ENCODE measurements at regions not wholly inside any gene's neighbourhood (a gene's known extent, or its start where the extent isn't known, plus 50 kb on each side); places are given as distances from the start of the nearest gene placed in this dataset.

DNA sequence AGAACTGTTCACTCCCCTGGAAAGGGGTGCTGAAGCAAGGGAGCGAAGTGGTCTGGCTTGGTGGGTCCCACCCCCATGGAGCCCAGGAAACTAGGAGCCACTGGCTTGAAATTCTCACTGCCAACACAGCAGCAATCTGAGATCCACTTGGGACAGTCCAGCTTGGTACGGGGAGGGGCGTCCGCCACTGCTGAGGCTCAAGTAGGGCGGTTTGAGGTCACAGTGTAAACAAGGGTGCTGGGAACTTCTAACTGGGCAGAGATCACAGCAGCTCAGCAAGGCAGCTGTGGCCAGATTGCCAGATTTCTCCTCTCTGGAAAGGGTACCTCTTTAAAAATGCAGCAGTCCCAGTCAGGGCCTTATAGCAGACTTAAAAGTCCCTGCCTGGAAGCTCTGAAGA lies 53.9 kb upstream of the GALNTL6 start:
- no peaks in the 10 kb centered on the region for H3K9me3 ChIP-seq
- H3K27me3 ChIP-seq, result no peaks in the 10 kb centered on the region
- no peak overlapping the region for H3K27ac ChIP-seq
- no peak for TF ChIP-seq POLR2A (IDR thresholded peaks at IDR 0.05)
- TF ChIP-seq, protein P1, sequence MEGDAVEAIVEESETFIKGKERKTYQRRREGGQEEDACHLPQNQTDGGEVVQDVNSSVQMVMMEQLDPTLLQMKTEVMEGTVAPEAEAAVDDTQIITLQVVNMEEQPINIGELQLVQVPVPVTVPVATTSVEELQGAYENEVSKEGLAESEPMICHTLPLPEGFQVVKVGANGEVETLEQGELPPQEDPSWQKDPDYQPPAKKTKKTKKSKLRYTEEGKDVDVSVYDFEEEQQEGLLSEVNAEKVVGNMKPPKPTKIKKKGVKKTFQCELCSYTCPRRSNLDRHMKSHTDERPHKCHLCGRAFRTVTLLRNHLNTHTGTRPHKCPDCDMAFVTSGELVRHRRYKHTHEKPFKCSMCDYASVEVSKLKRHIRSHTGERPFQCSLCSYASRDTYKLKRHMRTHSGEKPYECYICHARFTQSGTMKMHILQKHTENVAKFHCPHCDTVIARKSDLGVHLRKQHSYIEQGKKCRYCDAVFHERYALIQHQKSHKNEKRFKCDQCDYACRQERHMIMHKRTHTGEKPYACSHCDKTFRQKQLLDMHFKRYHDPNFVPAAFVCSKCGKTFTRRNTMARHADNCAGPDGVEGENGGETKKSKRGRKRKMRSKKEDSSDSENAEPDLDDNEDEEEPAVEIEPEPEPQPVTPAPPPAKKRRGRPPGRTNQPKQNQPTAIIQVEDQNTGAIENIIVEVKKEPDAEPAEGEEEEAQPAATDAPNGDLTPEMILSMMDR (IDR thresholded peaks at IDR 0.05), result no peak
- intact Hi-C loops (cut with DNase I; ENCODE audit: low total_unique reads), result no loop called here
- no peaks in the 10 kb centered on the region for H3K36me3 ChIP-seq (ENCODE audit: low read depth, missing control alignments)
- no peak overlapping the region for H3K4me3 ChIP-seq
- H3K4me1 ChIP-seq, result no peaks in the 10 kb centered on the region
- WGBS, 2 donors, result 91 to 98% methylated on average over 5 of the region's 5 CpGs
- DNase-seq, result no peak

DNA sequence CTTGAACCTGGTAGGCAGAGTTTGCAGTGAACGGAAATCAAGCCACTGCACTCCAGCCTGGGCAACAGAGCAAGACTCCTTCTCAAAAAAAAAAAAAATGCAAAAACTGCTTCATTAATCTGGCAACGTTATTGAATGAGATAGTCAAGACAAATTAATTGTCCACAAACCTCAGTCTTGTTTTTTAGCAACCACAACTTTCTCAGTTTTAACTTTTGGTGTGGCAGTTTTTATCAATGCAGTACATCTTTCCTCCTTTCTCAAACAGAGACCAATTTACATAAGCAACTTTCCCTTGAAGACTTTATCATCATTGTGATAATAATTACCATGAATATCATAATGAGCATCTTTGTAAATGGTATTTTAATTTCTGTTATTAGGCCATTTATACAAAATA lies 61.7 kb upstream of the GALNTL6 start:
- Histone ChIP-seq H3K4me1 (no peaks in the 10 kb centered on the region), H3K4me3 (no peak overlapping the region), H3K36me3 (ENCODE audit: low read depth, missing control alignments) (no peaks in the 10 kb centered on the region), H3K27me3 (no peaks in the 10 kb centered on the region), H3K27ac (no peak overlapping the region), H3K9me3 (no peaks in the 10 kb centered on the region)
- 57 to 80% methylated on average over 2 of the region's 2 CpGs for WGBS, 2 donors
- intact Hi-C loops (cut with DNase I; ENCODE audit: low total_unique reads), result no loop called here
- TF ChIP-seq, protein P1 (IDR thresholded peaks at IDR 0.05), result no peak
- DNase-seq, result no peak

DNA sequence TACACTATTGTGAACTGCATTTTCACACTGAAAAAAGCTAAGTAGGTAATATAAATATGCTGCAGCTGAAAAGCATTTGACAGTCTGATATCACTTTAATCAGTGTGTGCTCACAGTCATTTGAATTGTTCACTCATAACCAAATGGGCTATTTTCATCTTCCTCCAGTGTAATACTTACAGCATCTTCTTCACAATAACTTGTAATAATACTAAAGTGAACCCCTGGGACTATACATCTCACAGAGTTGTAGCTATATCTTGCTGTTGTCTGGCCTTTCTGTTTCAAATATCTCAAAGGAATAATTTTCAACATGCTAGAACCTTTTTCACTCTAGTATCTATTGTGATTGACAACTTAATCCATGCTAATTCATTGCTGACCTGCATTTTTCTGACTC lies 66.8 kb upstream of the GALNTL6 start:
- Histone ChIP-seq H3K9me3 (no peaks in the 10 kb centered on the region), H3K4me3 (no peak overlapping the region), H3K4me1 (no peaks in the 10 kb centered on the region), H3K27ac (no peak overlapping the region), H3K36me3 (ENCODE audit: low read depth, missing control alignments) (no peaks in the 10 kb centered on the region), H3K27me3 (no peaks in the 10 kb centered on the region)
- intact Hi-C loops (cut with DNase I; ENCODE audit: low total_unique reads), result no loop called here
- TF ChIP-seq, protein P1 (IDR thresholded peaks at IDR 0.05), result no peak
- DNase-seq, result no peak

DNA sequence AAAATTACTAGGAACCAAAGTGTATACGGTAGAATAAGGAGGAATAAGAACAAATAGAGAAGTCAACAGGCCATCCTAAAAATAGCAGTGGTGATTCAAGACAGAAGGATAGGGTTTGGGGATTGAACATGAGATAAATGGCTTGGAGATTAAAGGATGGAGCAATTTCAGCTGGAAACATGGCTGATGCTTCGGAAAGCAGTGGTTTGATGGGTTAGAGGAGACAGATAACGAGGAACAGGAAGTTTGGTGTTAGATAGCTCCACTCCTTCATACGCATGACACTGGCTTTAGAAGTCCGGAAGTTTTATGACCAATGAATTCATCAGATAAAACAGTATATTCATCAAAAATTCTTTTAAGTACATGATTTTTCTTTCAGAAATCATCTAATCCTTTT lies 70.8 kb upstream of the GALNTL6 start:
- WGBS, 2 donors, result 63 to 75% methylated on average over 5 of the region's 5 CpGs
- TF ChIP-seq, protein P1 (IDR thresholded peaks at IDR 0.05), result no peak

DNA sequence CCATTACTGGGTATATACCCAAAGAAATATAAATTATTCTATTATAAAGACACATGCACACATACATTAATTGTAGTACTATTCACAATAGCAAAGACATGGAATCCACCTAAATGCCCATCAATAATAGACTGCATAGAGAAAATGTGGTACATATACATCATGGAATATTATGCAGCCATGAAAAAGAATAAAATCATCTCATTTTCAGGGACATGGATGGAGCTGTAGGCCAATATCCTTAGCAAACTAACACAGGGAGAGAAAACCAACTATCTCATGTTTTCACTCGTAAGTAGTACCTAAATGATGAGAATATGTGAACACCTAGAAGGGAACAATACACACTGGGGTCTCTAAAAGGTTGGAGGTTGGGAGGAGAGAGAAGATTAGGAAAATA lies 86.0 kb upstream of the GALNTL6 start:
- intact Hi-C loops (cut with DNase I; ENCODE audit: low total_unique reads), result no loop called here
- DNase-seq, result no peak
- WGBS, 2 donors, result 89 to 93% methylated on average over 1 of the region's 1 CpG
- Histone ChIP-seq H3K4me3 (no peak overlapping the region), H3K27ac (no peak overlapping the region), H3K9me3 (no peaks in the 10 kb centered on the region), H3K4me1 (no peaks in the 10 kb centered on the region), H3K36me3 (ENCODE audit: low read depth, missing control alignments) (no peaks in the 10 kb centered on the region), H3K27me3 (no peaks in the 10 kb centered on the region)
- TF ChIP-seq, protein P1 (IDR thresholded peaks at IDR 0.05), result no peak
- no peak for TF ChIP-seq POLR2A (IDR thresholded peaks at IDR 0.05)

More for the DNA sequence above, 70.8 kb upstream of the GALNTL6 start:
- H3K27ac ChIP-seq, result no peak overlapping the region
- no peak for DNase-seq
- no peaks in the 10 kb centered on the region for H3K36me3 ChIP-seq (ENCODE audit: low read depth, missing control alignments)
- no peak overlapping the region for H3K4me3 ChIP-seq
- no peaks in the 10 kb centered on the region for H3K27me3 ChIP-seq
- H3K9me3 ChIP-seq, result no peaks in the 10 kb centered on the region
- intact Hi-C loops (cut with DNase I; ENCODE audit: low total_unique reads), result no loop called here
- H3K4me1 ChIP-seq, result no peaks in the 10 kb centered on the region

All from testis (tissue), 2 donors.